ENCODE measurements at regions not wholly inside any gene's neighbourhood (a gene's known extent, or its start where the extent isn't known, plus 50 kb on each side); places are given as distances from the start of the nearest gene placed in this dataset.

DNA sequence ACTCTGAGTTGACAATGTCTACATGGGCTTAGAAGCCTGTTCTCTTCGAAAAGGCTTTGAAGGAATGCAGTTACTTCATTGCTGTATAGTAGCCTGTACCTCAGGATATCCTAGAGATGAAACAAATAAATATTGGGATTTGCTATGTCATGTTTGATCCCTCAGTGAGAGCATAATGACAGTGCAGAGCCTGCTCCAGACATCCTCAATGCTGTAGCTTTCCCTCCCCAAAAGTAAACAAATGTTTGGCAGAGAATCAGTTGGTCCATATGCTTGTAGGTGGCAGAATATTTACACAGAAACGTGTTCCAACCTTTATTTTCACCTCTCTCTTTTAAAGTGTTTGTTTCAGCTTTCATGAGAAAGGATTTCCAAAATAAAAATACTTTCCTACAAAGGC, 515.3 kb upstream of the SGCG start:
- TF ChIP-seq, protein P1, sequence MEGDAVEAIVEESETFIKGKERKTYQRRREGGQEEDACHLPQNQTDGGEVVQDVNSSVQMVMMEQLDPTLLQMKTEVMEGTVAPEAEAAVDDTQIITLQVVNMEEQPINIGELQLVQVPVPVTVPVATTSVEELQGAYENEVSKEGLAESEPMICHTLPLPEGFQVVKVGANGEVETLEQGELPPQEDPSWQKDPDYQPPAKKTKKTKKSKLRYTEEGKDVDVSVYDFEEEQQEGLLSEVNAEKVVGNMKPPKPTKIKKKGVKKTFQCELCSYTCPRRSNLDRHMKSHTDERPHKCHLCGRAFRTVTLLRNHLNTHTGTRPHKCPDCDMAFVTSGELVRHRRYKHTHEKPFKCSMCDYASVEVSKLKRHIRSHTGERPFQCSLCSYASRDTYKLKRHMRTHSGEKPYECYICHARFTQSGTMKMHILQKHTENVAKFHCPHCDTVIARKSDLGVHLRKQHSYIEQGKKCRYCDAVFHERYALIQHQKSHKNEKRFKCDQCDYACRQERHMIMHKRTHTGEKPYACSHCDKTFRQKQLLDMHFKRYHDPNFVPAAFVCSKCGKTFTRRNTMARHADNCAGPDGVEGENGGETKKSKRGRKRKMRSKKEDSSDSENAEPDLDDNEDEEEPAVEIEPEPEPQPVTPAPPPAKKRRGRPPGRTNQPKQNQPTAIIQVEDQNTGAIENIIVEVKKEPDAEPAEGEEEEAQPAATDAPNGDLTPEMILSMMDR (IDR thresholded peaks at IDR 0.05) = no peak
- TF ChIP-seq EP300 (IDR thresholded peaks at IDR 0.05) (no peak), POLR2A (IDR thresholded peaks at IDR 0.05) (no peak)
